GM12892 (cell line): ENCODE measurements at regions not wholly inside any gene's neighbourhood (a gene's known extent, or its start where the extent isn't known, plus 50 kb on each side); places are given as distances from the start of the nearest gene placed in this dataset.

ENCODE experiments used
- DNase-seq: peaks from one replicate; pipeline ENCODE4 v3.0.0; 2011; ENCODE audit not compliant: insufficient read length
- FAIRE-seq: peaks from 2 replicates; lab custom pipeline; 2011; peaks lifted over from hg19 to GRCh38; lab: Jason Lieb, UNC
- POLR2A ChIP-seq: IDR thresholded peaks from 2 replicates; pipeline ENCODE4 v1.6.1; 2011; ENCODE audit warnings: low read depth, low read length, control low read depth
- POLR2AphosphoS5 ChIP-seq: IDR thresholded peaks from 2 replicates; pipeline ENCODE4 v1.6.1; 2011; ENCODE audit warnings: low read depth, low read length, control low read depth
- TAF1 ChIP-seq: IDR thresholded peaks from 2 replicates; pipeline ENCODE4 v1.6.1; 2011; ENCODE audit warnings: low read depth, mild to moderate bottlenecking, control low read depth, low read length, borderline replicate concordance

- DNase-seq: no peak
- no peak for TF ChIP-seq POLR2A
- no peak for TF ChIP-seq POLR2AphosphoS5
- FAIRE-seq: no peak
These were observed 179.9 kb upstream of the THBS1 start for GRCh38 chr15:39400821-39401550.

- TF ChIP-seq TAF1: no peak
- TF ChIP-seq POLR2A: no peak
- no peak for TF ChIP-seq POLR2AphosphoS5
- DNase-seq (no peak), FAIRE-seq (no peak)
These were observed 177.2 kb upstream of the THBS1 start for GRCh38 chr15:39403640-39404117.

GRCh38 chr15:39404767-39405181 lies 176.1 kb upstream of the THBS1 start:
- DNase-seq (no peak), FAIRE-seq (no peak)
- TF ChIP-seq TAF1 (no peak), POLR2A (no peak), POLR2AphosphoS5 (no peak)

GRCh38 chr15:39406485-39406884 lies 174.4 kb upstream of the THBS1 start:
- FAIRE-seq: no peak
- TF ChIP-seq POLR2AphosphoS5 (no peak), POLR2A (no peak), TAF1 (no peak)

GRCh38 chr15:39407116-39407515 lies 173.8 kb upstream of the THBS1 start:
- FAIRE-seq (no peak), DNase-seq (no peak)
- no peak for TF ChIP-seq TAF1
- TF ChIP-seq POLR2AphosphoS5: no peak
- TF ChIP-seq POLR2A: no peak

More at GRCh38 chr15:39406485-39406884, 174.4 kb upstream of the THBS1 start:
- no peak for DNase-seq

- DNase-seq: no peak
- FAIRE-seq: no peak
- TF ChIP-seq TAF1: no peak
- no peak for TF ChIP-seq POLR2AphosphoS5
- TF ChIP-seq POLR2A: no peak
These were observed 170.9 kb upstream of the THBS1 start for GRCh38 chr15:39409876-39410530.

GRCh38 chr15:39411102-39411989 lies 169.5 kb upstream of the THBS1 start:
- TF ChIP-seq POLR2AphosphoS5: no peak
- no peak for TF ChIP-seq TAF1
- TF ChIP-seq POLR2A: no peak
- no peak for DNase-seq
- FAIRE-seq: peak; percentile 84

- FAIRE-seq (peak; percentile 71), DNase-seq (no peak)
- TF ChIP-seq POLR2A (no peak), TAF1 (no peak), POLR2AphosphoS5 (no peak)
These were observed 167.3 kb upstream of the THBS1 start for GRCh38 chr15:39413558-39413957.

- no peak for DNase-seq
- TF ChIP-seq POLR2A (no peak), POLR2AphosphoS5 (no peak), TAF1 (no peak)
- no peak for FAIRE-seq
These were observed 166.7 kb upstream of the THBS1 start for GRCh38 chr15:39414201-39414600.

GRCh38 chr15:39415634-39416033 lies 165.2 kb upstream of the THBS1 start:
- DNase-seq (no peak), FAIRE-seq (no peak)
- TF ChIP-seq TAF1 (no peak), POLR2AphosphoS5 (no peak), POLR2A (no peak)

- DNase-seq: no peak
- no peak for FAIRE-seq
- no peak for TF ChIP-seq POLR2A
These were observed 164.6 kb upstream of the THBS1 start for GRCh38 chr15:39416258-39416657.
